ENCODE measurements at regions not wholly inside any gene's neighbourhood (a gene's known extent, or its start where the extent isn't known, plus 50 kb on each side); places are given as distances from the start of the nearest gene placed in this dataset.

DNA sequence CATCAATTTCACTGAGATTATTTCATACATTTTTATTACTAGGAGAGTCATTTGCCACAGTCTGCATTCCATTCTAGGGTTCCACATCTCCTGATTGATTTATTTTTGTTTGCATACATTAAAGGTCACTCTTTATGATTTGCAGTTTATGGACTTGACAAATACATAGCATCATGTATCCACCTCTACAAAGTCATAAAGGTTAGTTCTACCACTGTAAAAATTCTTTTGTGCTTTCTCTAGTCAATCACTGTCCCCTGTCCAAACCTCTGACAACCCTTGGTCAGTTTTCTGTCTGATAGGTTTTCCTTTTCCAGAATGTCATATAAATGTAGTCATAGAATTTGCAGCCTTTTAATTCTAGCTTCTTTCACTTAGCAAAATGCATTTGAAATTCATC, 434.6 kb upstream of the MON1B start:
- no peak overlapping the region for H3K23ac ChIP-seq (ENCODE audit: low read length in 2 of 2)
- H3K9me3 ChIP-seq (ENCODE audit: control insufficient read depth, low read length), result peaks cover 5% of the 10 kb centered on the region
- H3K27ac ChIP-seq (ENCODE audit: low read length, poor library complexity, severe bottlenecking), result no peak overlapping the region
- no peak overlapping the region for H3K4me3 ChIP-seq (ENCODE audit: insufficient read depth in 1 of 2, low read depth in 1 of 2, low read length in 2 of 2)
- H2BK5ac ChIP-seq (ENCODE audit: low read depth, low read length, poor library complexity, severe bottlenecking), result no peak overlapping the region
- H3K9ac ChIP-seq (ENCODE audit: low read length), result no peak overlapping the region
- H2AFZ ChIP-seq (ENCODE audit: low read depth, low read length), result no peak overlapping the region
- no peak overlapping the region for H4K91ac ChIP-seq (ENCODE audit: low read length)
- H3K27me3 ChIP-seq (ENCODE audit: control insufficient read depth in 1 of 2, insufficient read depth in 1 of 2, low read length in 2 of 2), result no peaks in the 10 kb centered on the region
- DNase-seq, result no peak
- no peak overlapping the region for H2BK15ac ChIP-seq (ENCODE audit: low read depth, poor library complexity, severe bottlenecking)
- H3K4ac ChIP-seq (ENCODE audit: low read depth in 1 of 2, low read length in 2 of 2), result no peak overlapping the region
- no peak overlapping the region for H3K18ac ChIP-seq (ENCODE audit: low read depth in 1 of 2, low read length in 2 of 2)
- H3K79me1 ChIP-seq (replicated peaks; ENCODE audit: low read length, poor library complexity, severe bottlenecking), result no peaks in the 10 kb centered on the region
- no peak overlapping the region for H2AK5ac ChIP-seq (ENCODE audit: low read length, severe bottlenecking)
- H2BK120ac ChIP-seq (ENCODE audit: low read depth, low read length), result no peak overlapping the region
- no peak overlapping the region for H2BK12ac ChIP-seq (ENCODE audit: low read length in 2 of 2)
- H4K8ac ChIP-seq (ENCODE audit: low read length), result no peak overlapping the region
- no peak overlapping the region for H3K14ac ChIP-seq (ENCODE audit: low read length in 2 of 2)
- no peaks in the 10 kb centered on the region for H3K36me3 ChIP-seq (ENCODE audit: control insufficient read depth in 1 of 2, insufficient read depth in 2 of 2, low read depth in 1 of 2, low read length in 2 of 2)
- no peak overlapping the region for H3K4me2 ChIP-seq (ENCODE audit: low read length, poor library complexity, severe bottlenecking)
- H3K4me1 ChIP-seq (ENCODE audit: control insufficient read depth, insufficient read depth, low read depth, low read length), result no peaks in the 10 kb centered on the region

DNA sequence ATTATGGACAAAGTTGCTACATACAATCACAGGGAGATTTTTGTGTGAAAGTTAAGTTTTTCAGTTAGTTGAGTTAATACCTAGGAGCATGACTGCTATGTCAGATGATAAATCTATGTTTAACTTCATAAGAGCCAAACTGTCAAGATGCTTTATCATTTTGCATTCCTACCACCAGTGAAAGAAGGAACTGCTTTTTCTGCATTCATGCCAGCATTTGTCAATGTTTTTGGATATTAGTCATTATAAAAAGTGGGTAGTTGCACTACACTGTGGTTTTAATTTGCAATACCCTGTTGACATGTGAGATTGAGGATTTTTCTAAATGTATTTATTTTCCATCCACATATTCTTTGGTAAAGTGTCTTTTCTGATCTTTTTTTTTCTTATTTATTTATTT, 434.0 kb upstream of the MON1B start:
- H3K23ac ChIP-seq (ENCODE audit: low read length in 2 of 2), result no peak overlapping the region
- H2AFZ ChIP-seq (ENCODE audit: low read depth, low read length), result no peak overlapping the region
- H3K14ac ChIP-seq (ENCODE audit: low read length in 2 of 2), result no peak overlapping the region
- no peaks in the 10 kb centered on the region for H3K4me1 ChIP-seq (ENCODE audit: control insufficient read depth, insufficient read depth, low read depth, low read length)
- no peak overlapping the region for H2BK5ac ChIP-seq (ENCODE audit: low read depth, low read length, poor library complexity, severe bottlenecking)
- H2BK120ac ChIP-seq (ENCODE audit: low read depth, low read length), result no peak overlapping the region
- H3K9ac ChIP-seq (ENCODE audit: low read length), result no peak overlapping the region
- H3K79me1 ChIP-seq (replicated peaks; ENCODE audit: low read length, poor library complexity, severe bottlenecking), result no peaks in the 10 kb centered on the region
- no peaks in the 10 kb centered on the region for H3K27me3 ChIP-seq (ENCODE audit: control insufficient read depth in 1 of 2, insufficient read depth in 1 of 2, low read length in 2 of 2)
- H3K18ac ChIP-seq (ENCODE audit: low read depth in 1 of 2, low read length in 2 of 2), result no peak overlapping the region
- H2BK15ac ChIP-seq (ENCODE audit: low read depth, poor library complexity, severe bottlenecking), result no peak overlapping the region
- no peak overlapping the region for H4K8ac ChIP-seq (ENCODE audit: low read length)
- no peak for DNase-seq
- peaks cover 5% of the 10 kb centered on the region for H3K9me3 ChIP-seq (ENCODE audit: control insufficient read depth, low read length)
- no peak overlapping the region for H3K27ac ChIP-seq (ENCODE audit: low read length, poor library complexity, severe bottlenecking)
- no peaks in the 10 kb centered on the region for H3K36me3 ChIP-seq (ENCODE audit: control insufficient read depth in 1 of 2, insufficient read depth in 2 of 2, low read depth in 1 of 2, low read length in 2 of 2)
- H2AK5ac ChIP-seq (ENCODE audit: low read length, severe bottlenecking), result no peak overlapping the region
- no peak overlapping the region for H2BK12ac ChIP-seq (ENCODE audit: low read length in 2 of 2)
- H3K4me3 ChIP-seq (ENCODE audit: insufficient read depth in 1 of 2, low read depth in 1 of 2, low read length in 2 of 2), result no peak overlapping the region
- H3K4me2 ChIP-seq (ENCODE audit: low read length, poor library complexity, severe bottlenecking), result no peak overlapping the region
- H3K4ac ChIP-seq (ENCODE audit: low read depth in 1 of 2, low read length in 2 of 2), result no peak overlapping the region
- H4K91ac ChIP-seq (ENCODE audit: low read length), result no peak overlapping the region

DNA sequence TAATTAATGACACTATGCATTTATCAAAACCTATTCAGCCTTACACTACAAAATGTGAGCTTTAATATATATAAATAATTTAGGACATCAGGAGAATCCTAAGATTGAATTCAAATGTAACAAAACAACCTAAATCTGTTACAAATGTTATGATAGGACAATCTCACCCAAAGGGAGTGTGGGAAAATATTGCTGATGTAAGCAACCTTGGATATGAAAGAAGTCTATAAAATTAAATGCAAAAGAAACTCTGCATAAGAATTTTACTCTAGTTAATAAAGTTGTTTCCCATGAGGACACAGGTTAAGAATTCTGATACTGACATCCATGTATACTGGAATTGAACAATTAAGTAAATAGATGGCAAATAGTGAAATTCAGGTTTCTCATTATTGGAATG, 424.5 kb upstream of the MON1B start:
- Histone ChIP-seq H2AK5ac (ENCODE audit: low read length, severe bottlenecking) (no peak overlapping the region), H3K18ac (ENCODE audit: low read depth in 1 of 2, low read length in 2 of 2) (no peak overlapping the region)

DNA sequence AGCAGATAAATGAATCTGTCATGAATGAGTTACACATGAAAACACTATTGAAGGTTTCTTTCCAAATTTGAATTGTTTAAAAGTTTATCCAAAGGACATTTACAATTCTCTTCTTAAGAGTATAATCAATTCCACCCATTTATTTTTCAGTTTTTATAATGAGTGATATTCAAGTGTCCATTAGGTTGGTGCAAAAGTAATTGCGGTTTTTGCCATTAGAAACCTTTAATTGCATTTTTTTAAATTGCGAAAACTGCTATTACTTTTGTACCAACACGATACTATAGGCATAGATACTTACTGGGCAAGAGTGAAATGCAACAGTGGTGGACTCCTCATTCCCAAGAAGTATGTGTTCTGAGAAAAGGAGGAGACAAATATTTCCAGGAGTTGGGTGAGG, 422.7 kb upstream of the MON1B start:
- Histone ChIP-seq H3K27ac (ENCODE audit: low read length, poor library complexity, severe bottlenecking) (no peak overlapping the region), H3K9ac (ENCODE audit: low read length) (no peak overlapping the region), H3K18ac (ENCODE audit: low read depth in 1 of 2, low read length in 2 of 2) (no peak overlapping the region), H2BK120ac (ENCODE audit: low read depth, low read length) (no peak overlapping the region), H3K36me3 (ENCODE audit: control insufficient read depth in 1 of 2, insufficient read depth in 2 of 2, low read depth in 1 of 2, low read length in 2 of 2) (no peaks in the 10 kb centered on the region), H2AFZ (ENCODE audit: low read depth, low read length) (no peak overlapping the region), H2BK12ac (ENCODE audit: low read length in 2 of 2) (no peak overlapping the region), H2AK5ac (ENCODE audit: low read length, severe bottlenecking) (no peak overlapping the region), H3K14ac (ENCODE audit: low read length in 2 of 2) (no peak overlapping the region), H4K8ac (ENCODE audit: low read length) (no peak overlapping the region), H3K79me1 (replicated peaks; ENCODE audit: low read length, poor library complexity, severe bottlenecking) (no peaks in the 10 kb centered on the region), H3K9me3 (ENCODE audit: control insufficient read depth, low read length) (peaks cover 5% of the 10 kb centered on the region), H3K4me3 (ENCODE audit: insufficient read depth in 1 of 2, low read depth in 1 of 2, low read length in 2 of 2) (no peak overlapping the region), H3K4ac (ENCODE audit: low read depth in 1 of 2, low read length in 2 of 2) (no peak overlapping the region), H2BK5ac (ENCODE audit: low read depth, low read length, poor library complexity, severe bottlenecking) (no peak overlapping the region), H3K4me2 (ENCODE audit: low read length, poor library complexity, severe bottlenecking) (no peak overlapping the region), H3K4me1 (ENCODE audit: control insufficient read depth, insufficient read depth, low read depth, low read length) (no peaks in the 10 kb centered on the region), H2BK15ac (ENCODE audit: low read depth, poor library complexity, severe bottlenecking) (no peak overlapping the region), H3K27me3 (ENCODE audit: control insufficient read depth in 1 of 2, insufficient read depth in 1 of 2, low read length in 2 of 2) (no peaks in the 10 kb centered on the region), H4K91ac (ENCODE audit: low read length) (no peak overlapping the region), H3K23ac (ENCODE audit: low read length in 2 of 2) (no peak overlapping the region)
- no peak for DNase-seq
- 94% methylated on average over 3 of the region's 3 CpGs for WGBS

More for the DNA sequence above, 424.5 kb upstream of the MON1B start:
- Histone ChIP-seq H3K4me3 (ENCODE audit: insufficient read depth in 1 of 2, low read depth in 1 of 2, low read length in 2 of 2) (no peak overlapping the region), H3K23ac (ENCODE audit: low read length in 2 of 2) (no peak overlapping the region), H2AFZ (ENCODE audit: low read depth, low read length) (no peak overlapping the region), H3K14ac (ENCODE audit: low read length in 2 of 2) (no peak overlapping the region), H2BK120ac (ENCODE audit: low read depth, low read length) (no peak overlapping the region), H2BK15ac (ENCODE audit: low read depth, poor library complexity, severe bottlenecking) (no peak overlapping the region), H3K4me1 (ENCODE audit: control insufficient read depth, insufficient read depth, low read depth, low read length) (no peaks in the 10 kb centered on the region), H2BK12ac (ENCODE audit: low read length in 2 of 2) (no peak overlapping the region), H3K27me3 (ENCODE audit: control insufficient read depth in 1 of 2, insufficient read depth in 1 of 2, low read length in 2 of 2) (no peaks in the 10 kb centered on the region), H2BK5ac (ENCODE audit: low read depth, low read length, poor library complexity, severe bottlenecking) (no peak overlapping the region), H4K91ac (ENCODE audit: low read length) (no peak overlapping the region), H3K27ac (ENCODE audit: low read length, poor library complexity, severe bottlenecking) (no peak overlapping the region), H3K36me3 (ENCODE audit: control insufficient read depth in 1 of 2, insufficient read depth in 2 of 2, low read depth in 1 of 2, low read length in 2 of 2) (no peaks in the 10 kb centered on the region), H4K8ac (ENCODE audit: low read length) (no peak overlapping the region), H3K79me1 (replicated peaks; ENCODE audit: low read length, poor library complexity, severe bottlenecking) (no peaks in the 10 kb centered on the region), H3K4me2 (ENCODE audit: low read length, poor library complexity, severe bottlenecking) (no peak overlapping the region), H3K4ac (ENCODE audit: low read depth in 1 of 2, low read length in 2 of 2) (no peak overlapping the region), H3K9ac (ENCODE audit: low read length) (no peak overlapping the region), H3K9me3 (ENCODE audit: control insufficient read depth, low read length) (peaks cover 16% of the 10 kb centered on the region)
- no peak for DNase-seq

Data from mesenchymal stem cell (in vitro differentiated cells and primary cell).